ENCODE measurements at regions not wholly inside any gene's neighbourhood (a gene's known extent, or its start where the extent isn't known, plus 50 kb on each side); places are given as distances from the start of the nearest gene placed in this dataset.

- no peak for TF ChIP-seq CTCF (IDR thresholded peaks at IDR 0.05; ENCODE audit: low read depth, low read length)
- TF ChIP-seq EZH2phosphoT487 (IDR thresholded peaks at IDR 0.05; ENCODE audit: low read depth), result no peak
Observed at GRCh38 chr11:91124363-91124762, 901.5 kb upstream of the CHORDC1 start.
